ENCODE measurements at regions not wholly inside any gene's neighbourhood (a gene's known extent, or its start where the extent isn't known, plus 50 kb on each side); places are given as distances from the start of the nearest gene placed in this dataset.

- no peak for TF ChIP-seq POLR2A (IDR thresholded peaks at IDR 0.05)
- no peak for TF ChIP-seq CTCF (IDR thresholded peaks at IDR 0.05 in 4 of 5, conservative IDR thresholded peaks at IDR 0.05 in 1 of 5)
These were observed 78.1 kb upstream of the PITX1 start for GRCh38 chr5:135112008-135112725.
